ENCODE measurements at regions not wholly inside any gene's neighbourhood (a gene's known extent, or its start where the extent isn't known, plus 50 kb on each side); places are given as distances from the start of the nearest gene placed in this dataset.

DNA sequence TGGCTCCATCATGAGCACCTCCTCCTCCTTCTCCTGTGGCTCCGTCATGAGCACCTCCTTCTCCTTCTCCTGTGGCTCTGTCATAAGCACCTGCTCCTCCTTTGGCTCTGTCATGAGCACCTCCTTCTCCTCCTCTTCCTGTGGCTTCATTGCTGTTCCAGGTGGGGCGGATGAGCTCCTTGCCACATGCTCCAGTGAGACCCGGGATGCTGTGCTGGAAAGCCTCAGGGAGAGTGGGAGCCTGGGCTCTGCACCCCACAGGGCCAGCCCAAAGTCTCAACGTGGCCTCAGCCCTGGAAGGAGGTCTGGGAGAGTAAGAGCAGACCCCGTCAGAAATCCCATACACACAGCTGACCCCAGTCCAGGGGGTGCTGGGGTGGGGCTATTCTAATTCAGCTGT lies 380.7 kb downstream of the TCERG1L start:
- TF ChIP-seq, protein P1, sequence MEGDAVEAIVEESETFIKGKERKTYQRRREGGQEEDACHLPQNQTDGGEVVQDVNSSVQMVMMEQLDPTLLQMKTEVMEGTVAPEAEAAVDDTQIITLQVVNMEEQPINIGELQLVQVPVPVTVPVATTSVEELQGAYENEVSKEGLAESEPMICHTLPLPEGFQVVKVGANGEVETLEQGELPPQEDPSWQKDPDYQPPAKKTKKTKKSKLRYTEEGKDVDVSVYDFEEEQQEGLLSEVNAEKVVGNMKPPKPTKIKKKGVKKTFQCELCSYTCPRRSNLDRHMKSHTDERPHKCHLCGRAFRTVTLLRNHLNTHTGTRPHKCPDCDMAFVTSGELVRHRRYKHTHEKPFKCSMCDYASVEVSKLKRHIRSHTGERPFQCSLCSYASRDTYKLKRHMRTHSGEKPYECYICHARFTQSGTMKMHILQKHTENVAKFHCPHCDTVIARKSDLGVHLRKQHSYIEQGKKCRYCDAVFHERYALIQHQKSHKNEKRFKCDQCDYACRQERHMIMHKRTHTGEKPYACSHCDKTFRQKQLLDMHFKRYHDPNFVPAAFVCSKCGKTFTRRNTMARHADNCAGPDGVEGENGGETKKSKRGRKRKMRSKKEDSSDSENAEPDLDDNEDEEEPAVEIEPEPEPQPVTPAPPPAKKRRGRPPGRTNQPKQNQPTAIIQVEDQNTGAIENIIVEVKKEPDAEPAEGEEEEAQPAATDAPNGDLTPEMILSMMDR (IDR thresholded peaks at IDR 0.05; ENCODE audit: insufficient read depth, low read length): no peak
- TF ChIP-seq POLR2AphosphoS5 (IDR thresholded peaks at IDR 0.05; ENCODE audit: low read depth) (no peak), REST (IDR thresholded peaks at IDR 0.05; ENCODE audit: insufficient replicate concordance, low read depth) (no peak), GABPA (IDR thresholded peaks at IDR 0.05; ENCODE audit: low read depth) (no peak), SPI1 (IDR thresholded peaks at IDR 0.05; ENCODE audit: borderline replicate concordance, low read depth) (no peak)
